ENCODE measurements at regions not wholly inside any gene's neighbourhood (a gene's known extent, or its start where the extent isn't known, plus 50 kb on each side); places are given as distances from the start of the nearest gene placed in this dataset.

GRCh38 chr5:99076723-99077640 is 148.2 kb upstream of the CHD1 start:
- Histone ChIP-seq H3K9me3 (ENCODE audit: severe bottlenecking) (no peaks in the 10 kb centered on the region), H3K27ac (ENCODE audit: poor library complexity, severe bottlenecking) (no peak overlapping the region), H3K4me1 (ENCODE audit: insufficient read depth, poor library complexity, severe bottlenecking) (no peaks in the 10 kb centered on the region), H3K27me3 (ENCODE audit: insufficient read depth, poor library complexity, severe bottlenecking) (peaks cover 6% of the 10 kb centered on the region), H3K36me3 (ENCODE audit: low read depth) (no peaks in the 10 kb centered on the region), H3K4me3 (ENCODE audit: severe bottlenecking) (no peak overlapping the region)
- no peak for DNase-seq (ENCODE audit: low spot score)
- TF ChIP-seq CTCF (IDR thresholded peaks at IDR 0.05; ENCODE audit: poor library complexity, severe bottlenecking) = no peak
- no peak for ATAC-seq (ENCODE audit: low read depth)

DNA sequence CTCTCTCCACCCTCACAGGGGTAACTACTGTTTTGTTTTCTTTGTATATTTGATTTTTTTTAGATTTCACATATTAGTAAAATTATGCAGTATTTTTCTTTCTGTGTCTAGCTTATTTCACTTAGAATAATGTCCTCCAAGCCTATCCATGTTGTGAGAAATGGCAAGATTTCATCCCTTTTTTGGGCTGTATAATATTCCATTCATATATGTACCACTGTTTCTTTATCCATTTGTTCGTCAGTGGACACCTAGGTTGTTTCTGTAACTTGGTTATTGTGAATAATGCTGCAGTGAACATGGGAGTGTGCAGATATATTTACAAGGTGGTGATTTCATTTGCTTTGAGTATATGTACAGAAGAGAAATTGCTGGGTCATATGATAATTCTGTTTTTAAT is 144.0 kb upstream of the CHD1 start:
- Histone ChIP-seq H3K4me3 (ENCODE audit: severe bottlenecking) (no peak overlapping the region), H3K9me3 (ENCODE audit: severe bottlenecking) (no peaks in the 10 kb centered on the region), H3K27ac (ENCODE audit: poor library complexity, severe bottlenecking) (no peak overlapping the region), H3K4me1 (ENCODE audit: insufficient read depth, poor library complexity, severe bottlenecking) (no peaks in the 10 kb centered on the region), H3K27me3 (ENCODE audit: insufficient read depth, poor library complexity, severe bottlenecking) (no peaks in the 10 kb centered on the region), H3K36me3 (ENCODE audit: low read depth) (no peaks in the 10 kb centered on the region)
- TF ChIP-seq CTCF (IDR thresholded peaks at IDR 0.05; ENCODE audit: poor library complexity, severe bottlenecking) = no peak
- no peak for ATAC-seq (ENCODE audit: low read depth)
- no peak for DNase-seq (ENCODE audit: low spot score)

DNA sequence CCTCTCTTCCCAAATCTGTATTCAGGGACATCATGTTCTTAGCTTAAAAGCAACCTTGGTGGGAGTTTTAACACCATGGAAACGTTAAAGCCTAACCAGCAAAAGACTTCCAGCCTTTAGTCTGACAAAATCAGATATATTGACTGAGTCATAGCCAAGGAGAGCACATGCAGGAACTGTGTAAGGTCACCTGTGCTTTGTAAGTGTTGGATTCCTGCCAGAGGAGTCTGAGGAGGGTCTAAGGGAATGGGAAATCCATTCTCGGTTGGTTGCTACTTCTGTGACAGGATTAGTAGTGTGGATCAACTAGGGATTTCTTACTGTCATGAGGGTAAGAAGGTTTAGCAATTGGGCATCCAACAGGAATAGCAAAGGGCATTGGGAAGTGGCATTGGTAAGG is 142.0 kb upstream of the CHD1 start:
- Histone ChIP-seq H3K27ac (ENCODE audit: poor library complexity, severe bottlenecking) (no peak overlapping the region), H3K4me1 (ENCODE audit: insufficient read depth, poor library complexity, severe bottlenecking) (no peaks in the 10 kb centered on the region), H3K9me3 (ENCODE audit: severe bottlenecking) (no peaks in the 10 kb centered on the region), H3K4me3 (ENCODE audit: severe bottlenecking) (no peak overlapping the region), H3K27me3 (ENCODE audit: insufficient read depth, poor library complexity, severe bottlenecking) (no peaks in the 10 kb centered on the region), H3K36me3 (ENCODE audit: low read depth) (no peaks in the 10 kb centered on the region)
- DNase-seq (ENCODE audit: low spot score) (no peak), ATAC-seq (ENCODE audit: low read depth) (no peak)
- no peak for TF ChIP-seq CTCF (IDR thresholded peaks at IDR 0.05; ENCODE audit: poor library complexity, severe bottlenecking)

- TF ChIP-seq CTCF (IDR thresholded peaks at IDR 0.05; ENCODE audit: poor library complexity, severe bottlenecking) = no peak
- no peak; the same call in 2 of the 3 replicates for ATAC-seq (ENCODE audit: low read depth)
- H3K9me3 ChIP-seq (ENCODE audit: severe bottlenecking) = no peaks in the 10 kb centered on the region
Observed at GRCh38 chr5:99070362-99070761, 141.6 kb upstream of the CHD1 start.

More at GRCh38 chr5:99070362-99070761, 141.6 kb upstream of the CHD1 start:
- DNase-seq (ENCODE audit: low spot score) = no peak
- H3K27ac ChIP-seq (ENCODE audit: poor library complexity, severe bottlenecking) = no peak overlapping the region
- no peak overlapping the region for H3K4me3 ChIP-seq (ENCODE audit: severe bottlenecking)
- no peaks in the 10 kb centered on the region for H3K27me3 ChIP-seq (ENCODE audit: insufficient read depth, poor library complexity, severe bottlenecking)
- H3K4me1 ChIP-seq (ENCODE audit: insufficient read depth, poor library complexity, severe bottlenecking) = no peaks in the 10 kb centered on the region
- H3K36me3 ChIP-seq (ENCODE audit: low read depth) = no peaks in the 10 kb centered on the region
